ENCODE measurements at regions not wholly inside any gene's neighbourhood (a gene's known extent, or its start where the extent isn't known, plus 50 kb on each side); places are given as distances from the start of the nearest gene placed in this dataset.

GRCh38 chr15:31727612-31728011, 302.7 kb upstream of the CHRNA7 start:
- Mint-ChIP-seq H3K9me3 (no peaks in the 10 kb centered on the region), H3K36me3 (ENCODE audit: low read depth) (no peaks in the 10 kb centered on the region), H3K27me3 (peaks cover 18% of the 10 kb centered on the region), H3K4me1 (ENCODE audit: low read depth) (no peaks in the 10 kb centered on the region), H3K27ac (no peak overlapping the region), H3K4me3 (no peak overlapping the region)
- DNase-seq (no peak), ATAC-seq (no peak)
- POLR2A ChIA-PET, result no interaction called here
- intact Hi-C loops (cut with micrococcal nuclease), result no loop called here
- TF ChIP-seq, protein P1, sequence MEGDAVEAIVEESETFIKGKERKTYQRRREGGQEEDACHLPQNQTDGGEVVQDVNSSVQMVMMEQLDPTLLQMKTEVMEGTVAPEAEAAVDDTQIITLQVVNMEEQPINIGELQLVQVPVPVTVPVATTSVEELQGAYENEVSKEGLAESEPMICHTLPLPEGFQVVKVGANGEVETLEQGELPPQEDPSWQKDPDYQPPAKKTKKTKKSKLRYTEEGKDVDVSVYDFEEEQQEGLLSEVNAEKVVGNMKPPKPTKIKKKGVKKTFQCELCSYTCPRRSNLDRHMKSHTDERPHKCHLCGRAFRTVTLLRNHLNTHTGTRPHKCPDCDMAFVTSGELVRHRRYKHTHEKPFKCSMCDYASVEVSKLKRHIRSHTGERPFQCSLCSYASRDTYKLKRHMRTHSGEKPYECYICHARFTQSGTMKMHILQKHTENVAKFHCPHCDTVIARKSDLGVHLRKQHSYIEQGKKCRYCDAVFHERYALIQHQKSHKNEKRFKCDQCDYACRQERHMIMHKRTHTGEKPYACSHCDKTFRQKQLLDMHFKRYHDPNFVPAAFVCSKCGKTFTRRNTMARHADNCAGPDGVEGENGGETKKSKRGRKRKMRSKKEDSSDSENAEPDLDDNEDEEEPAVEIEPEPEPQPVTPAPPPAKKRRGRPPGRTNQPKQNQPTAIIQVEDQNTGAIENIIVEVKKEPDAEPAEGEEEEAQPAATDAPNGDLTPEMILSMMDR (IDR thresholded peaks at IDR 0.05), result no peak
- CTCF ChIA-PET, result no interaction called here

DNA sequence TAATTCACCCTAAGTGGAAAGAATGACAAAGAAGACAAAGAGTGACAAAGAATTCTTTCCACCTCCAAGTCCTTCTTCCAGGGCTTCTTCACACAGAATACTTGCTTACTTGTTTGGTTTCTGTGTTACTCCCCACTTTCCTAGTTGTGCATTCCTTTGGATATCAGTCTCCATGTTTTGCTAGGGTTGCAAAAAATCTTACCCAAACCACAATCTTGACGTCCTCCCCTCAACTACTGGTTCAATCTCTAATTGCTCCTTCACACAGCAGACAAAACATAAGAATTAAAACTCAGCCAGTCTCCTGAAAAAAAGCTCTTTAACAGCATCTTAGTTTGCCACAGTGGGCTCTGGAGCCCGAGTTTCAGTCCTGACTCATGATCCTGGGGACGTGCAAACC, 297.6 kb upstream of the CHRNA7 start:
- Mint-ChIP-seq H3K4me1 (ENCODE audit: low read depth) (no peaks in the 10 kb centered on the region), H3K9me3 (peaks cover 4% of the 10 kb centered on the region), H3K4me3 (no peak overlapping the region), H3K27ac (no peak overlapping the region), H3K27me3 (peaks cover 19% of the 10 kb centered on the region), H3K36me3 (ENCODE audit: low read depth) (no peaks in the 10 kb centered on the region)
- TF ChIP-seq, protein P1 (IDR thresholded peaks at IDR 0.05), result no peak
- intact Hi-C loops (cut with micrococcal nuclease), result no loop called here
- ChIA-PET POLR2A (no interaction called here), CTCF (no interaction called here)
- no peak for DNase-seq
- ATAC-seq, result no peak

- H3K27ac Mint-ChIP-seq, result no peak overlapping the region
- no peaks in the 10 kb centered on the region for H3K36me3 Mint-ChIP-seq (ENCODE audit: low read depth)
- peaks cover 4% of the 10 kb centered on the region for H3K9me3 Mint-ChIP-seq
- peaks cover 21% of the 10 kb centered on the region for H3K27me3 Mint-ChIP-seq
- no peaks in the 10 kb centered on the region for H3K4me1 Mint-ChIP-seq (ENCODE audit: low read depth)
- no peak overlapping the region for H3K4me3 Mint-ChIP-seq
- TF ChIP-seq, protein P1 (IDR thresholded peaks at IDR 0.05), result no peak
- ChIA-PET CTCF (no interaction called here), POLR2A (no interaction called here)
- intact Hi-C loops (cut with micrococcal nuclease), result no loop called here
- no peak for ATAC-seq
- DNase-seq, result no peak
Observed at GRCh38 chr15:31733424-31733823, 296.9 kb upstream of the CHRNA7 start.

- ATAC-seq (no peak), DNase-seq (no peak)
- Mint-ChIP-seq H3K4me1 (ENCODE audit: low read depth) (no peaks in the 10 kb centered on the region), H3K27me3 (peaks cover 6% of the 10 kb centered on the region), H3K9me3 (peaks cover 6% of the 10 kb centered on the region), H3K36me3 (ENCODE audit: low read depth) (peaks cover 2% of the 10 kb centered on the region), H3K27ac (no peak overlapping the region), H3K4me3 (no peak overlapping the region)
- ChIA-PET CTCF (no interaction called here), POLR2A (no interaction called here)
- intact Hi-C loops (cut with micrococcal nuclease), result no loop called here
- TF ChIP-seq, protein P1 (IDR thresholded peaks at IDR 0.05), result no peak
Observed at GRCh38 chr15:31740203-31740602, 290.1 kb upstream of the CHRNA7 start.

DNA sequence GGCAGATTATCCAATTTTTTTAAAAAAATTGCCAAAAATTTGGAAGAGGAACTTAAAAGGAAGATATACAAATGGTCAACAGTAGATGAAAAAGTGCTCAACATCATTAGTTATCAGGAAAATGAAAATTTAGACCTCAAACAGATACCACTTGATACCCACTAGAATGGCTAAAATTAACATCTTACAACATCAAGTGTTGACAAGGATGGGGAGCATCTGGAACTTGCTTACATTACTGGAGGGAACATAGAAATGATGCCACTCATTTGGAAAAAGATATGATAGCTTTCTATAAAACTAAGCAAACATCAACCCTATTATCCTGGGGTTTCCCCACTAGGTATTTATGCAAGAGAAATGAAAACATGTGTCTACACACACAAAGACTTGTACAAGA, 284.5 kb upstream of the CHRNA7 start:
- intact Hi-C loops (cut with micrococcal nuclease), result no loop called here
- ChIA-PET CTCF (no interaction called here), POLR2A (no interaction called here)
- DNase-seq, result no peak
- no peak for ATAC-seq
- Mint-ChIP-seq H3K27me3 (peaks cover 5% of the 10 kb centered on the region), H3K36me3 (ENCODE audit: low read depth) (no peaks in the 10 kb centered on the region), H3K9me3 (peaks cover 10% of the 10 kb centered on the region), H3K4me1 (ENCODE audit: low read depth) (no peaks in the 10 kb centered on the region), H3K27ac (no peak overlapping the region), H3K4me3 (no peak overlapping the region)
- TF ChIP-seq, protein P1 (IDR thresholded peaks at IDR 0.05), result no peak

Data from activated CD8-positive, alpha-beta T cell treated with anti-CD3 and anti-CD28 coated beads for 36 hours (primary cell).